Fibroblast of villous mesenchyme (primary cell): ENCODE measurements at regions not wholly inside any gene's neighbourhood (a gene's known extent, or its start where the extent isn't known, plus 50 kb on each side); places are given as distances from the start of the nearest gene placed in this dataset.

ENCODE experiments used
- DNase-seq: peaks from one replicate; pipeline ENCODE4 v3.0.0-alpha.2; 2010; ENCODE audit warnings: low read depth
- H3K4me3 ChIP-seq: 2 replicates; pipeline ENCODE4 v1.5.1; 2011; ENCODE audit warnings: low read depth, mild to moderate bottlenecking, low read length
- TF ChIP-seq, protein P1 (sequence below): IDR thresholded peaks from 2 replicates; pipeline ENCODE4 v1.5.1; 2012; ENCODE audit warnings: low read depth, mild to moderate bottlenecking, low read length; ENCODE audit not compliant: insufficient read depth

DNA sequence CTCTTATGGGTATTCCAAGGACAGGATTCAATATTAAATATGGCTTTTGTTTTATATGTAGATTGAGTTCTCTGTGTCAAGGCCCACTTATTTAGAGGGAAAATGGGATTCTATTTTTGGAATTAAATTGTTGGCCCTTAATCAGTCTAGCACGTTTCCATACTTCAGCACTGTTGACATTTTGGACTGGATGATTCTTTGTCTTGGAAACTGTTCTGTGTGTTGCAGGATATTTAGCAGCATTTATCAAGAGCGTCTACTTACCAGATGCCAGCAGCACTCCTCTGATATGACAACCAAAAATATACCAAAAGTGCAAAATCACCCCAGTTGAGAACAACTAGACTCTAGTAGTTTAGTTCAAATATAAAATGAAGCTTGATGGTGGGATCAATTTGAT lies 1027.0 kb upstream of the COX7C start:
- DNase-seq = no peak
- TF ChIP-seq, protein P1, sequence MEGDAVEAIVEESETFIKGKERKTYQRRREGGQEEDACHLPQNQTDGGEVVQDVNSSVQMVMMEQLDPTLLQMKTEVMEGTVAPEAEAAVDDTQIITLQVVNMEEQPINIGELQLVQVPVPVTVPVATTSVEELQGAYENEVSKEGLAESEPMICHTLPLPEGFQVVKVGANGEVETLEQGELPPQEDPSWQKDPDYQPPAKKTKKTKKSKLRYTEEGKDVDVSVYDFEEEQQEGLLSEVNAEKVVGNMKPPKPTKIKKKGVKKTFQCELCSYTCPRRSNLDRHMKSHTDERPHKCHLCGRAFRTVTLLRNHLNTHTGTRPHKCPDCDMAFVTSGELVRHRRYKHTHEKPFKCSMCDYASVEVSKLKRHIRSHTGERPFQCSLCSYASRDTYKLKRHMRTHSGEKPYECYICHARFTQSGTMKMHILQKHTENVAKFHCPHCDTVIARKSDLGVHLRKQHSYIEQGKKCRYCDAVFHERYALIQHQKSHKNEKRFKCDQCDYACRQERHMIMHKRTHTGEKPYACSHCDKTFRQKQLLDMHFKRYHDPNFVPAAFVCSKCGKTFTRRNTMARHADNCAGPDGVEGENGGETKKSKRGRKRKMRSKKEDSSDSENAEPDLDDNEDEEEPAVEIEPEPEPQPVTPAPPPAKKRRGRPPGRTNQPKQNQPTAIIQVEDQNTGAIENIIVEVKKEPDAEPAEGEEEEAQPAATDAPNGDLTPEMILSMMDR = no peak
- H3K4me3 ChIP-seq = no peak overlapping the region

DNA sequence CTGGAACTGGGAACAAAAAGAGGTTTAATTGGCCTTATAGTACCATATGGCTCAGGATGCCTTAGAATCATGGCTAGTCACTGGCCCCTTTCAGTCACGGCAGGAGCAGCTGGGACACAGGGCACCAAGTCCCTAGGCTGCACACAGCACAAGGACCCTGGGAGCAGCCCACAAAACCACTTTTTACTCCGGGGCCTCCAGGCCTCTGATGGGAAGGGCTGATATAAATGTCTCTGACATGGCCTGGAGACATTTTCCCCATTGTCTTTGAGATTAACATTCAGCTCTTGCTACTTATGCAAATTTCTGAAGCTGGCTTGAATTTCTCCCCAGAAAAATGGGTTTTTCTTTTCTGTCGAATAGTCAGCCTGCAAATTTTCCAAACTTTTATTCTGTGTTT lies 1026.4 kb upstream of the COX7C start:
- TF ChIP-seq, protein P1 = no peak
- H3K4me3 ChIP-seq = no peak overlapping the region
- DNase-seq = no peak

- H3K4me3 ChIP-seq = no peak overlapping the region
- TF ChIP-seq, protein P1 = no peak
- DNase-seq = no peak
Observed at GRCh38 chr5:85602843-85603242, 1014.9 kb upstream of the COX7C start.

- DNase-seq = no peak
- TF ChIP-seq, protein P1 = no peak
- H3K4me3 ChIP-seq = no peak overlapping the region
Observed at GRCh38 chr5:85604378-85604777, 1013.4 kb upstream of the COX7C start.

- TF ChIP-seq, protein P1 = no peak
- H3K4me3 ChIP-seq = no peak overlapping the region
Observed at GRCh38 chr5:85604786-85605185, 1013.0 kb upstream of the COX7C start.

GRCh38 chr5:85605381-85605780 lies 1012.4 kb upstream of the COX7C start:
- H3K4me3 ChIP-seq = no peak overlapping the region
- DNase-seq = no peak
- TF ChIP-seq, protein P1 = no peak

More at GRCh38 chr5:85604786-85605185, 1013.0 kb upstream of the COX7C start:
- DNase-seq = no peak

GRCh38 chr5:85614489-85614888 lies 1003.3 kb upstream of the COX7C start:
- TF ChIP-seq, protein P1 = no peak
- DNase-seq = no peak
- no peak overlapping the region for H3K4me3 ChIP-seq
